CD4-positive, CD25-positive, alpha-beta regulatory T cell (primary cell): ENCODE measurements at regions not wholly inside any gene's neighbourhood (a gene's known extent, or its start where the extent isn't known, plus 50 kb on each side); places are given as distances from the start of the nearest gene placed in this dataset.

Experiments
- ATAC-seq, 2 donors: fragments of 150-1000 bp; cut with Tn5 transposase; one replicate each; pipeline ENCODE4 v1.10.0; 2021; ENCODE audit warnings: low read depth in 2 of 2, moderate number of reproducible peaks in 2 of 2, moderate library complexity in 1 of 2
- DNase-seq, 3 donors: peaks; one replicate each; pipeline versions ENCODE4 v3.0.0 to v3.0.0-alpha.2; 2012 to 2022; ENCODE audit warnings: mixed read lengths in 1 of 3
- H3K27ac ChIP-seq: one replicate; pipeline ENCODE4 v1.7.0; 2013; ENCODE audit warnings: mild to moderate bottlenecking, low read length; ENCODE audit not compliant: insufficient read depth, poor library complexity, severe bottlenecking
- H3K27me3 ChIP-seq: one replicate; pipeline ENCODE4 v1.7.0; 2013; ENCODE audit warnings: low read length; ENCODE audit not compliant: control insufficient read depth, insufficient read depth
- H3K36me3 ChIP-seq: one replicate; pipeline ENCODE4 v1.7.0; 2013; ENCODE audit warnings: mild to moderate bottlenecking, low read length, moderate library complexity; ENCODE audit not compliant: control insufficient read depth, insufficient read depth
- H3K4me1 ChIP-seq: 2 replicates; pipeline ENCODE4 v1.7.0; 2013; ENCODE audit warnings: mild to moderate bottlenecking, low read length; ENCODE audit not compliant: insufficient read depth, control insufficient read depth, poor library complexity, severe bottlenecking
- H3K4me3 ChIP-seq: one replicate; pipeline ENCODE4 v1.7.0; 2013; ENCODE audit warnings: low read depth, mild to moderate bottlenecking, low read length, moderate library complexity
- H3K9me3 ChIP-seq, 2 experiments: 1 replicate in 1 of 2; 2 replicates in 1 of 2; pipeline ENCODE4 v1.7.0; 2013; ENCODE audit warnings: low read length in 2 of 2, mild to moderate bottlenecking in 1 of 2, moderate library complexity in 1 of 2; ENCODE audit not compliant: control insufficient read depth in 2 of 2
- H3K27ac Mint-ChIP-seq, 3 donors: one replicate each; pipeline ENCODE4 v1.8.0; 2020 to 2022; ENCODE audit warnings: mild to moderate bottlenecking in 3 of 3, mixed read lengths in 3 of 3, moderate library complexity in 2 of 3
- H3K27me3 Mint-ChIP-seq: one replicate; pipeline ENCODE4 v1.8.0; 2022; ENCODE audit warnings: mild to moderate bottlenecking, mixed read lengths
- H3K36me3 Mint-ChIP-seq: one replicate; pipeline ENCODE4 v1.8.0; 2020; ENCODE audit warnings: mixed read lengths
- H3K4me1 Mint-ChIP-seq, 4 donors: one replicate each; pipeline ENCODE4 v1.8.0; 2020 to 2022; ENCODE audit warnings: mixed read lengths in 4 of 4, mild to moderate bottlenecking in 1 of 4
- H3K4me3 Mint-ChIP-seq, 4 donors: one replicate each; pipeline ENCODE4 v1.8.0; 2020 to 2022; ENCODE audit warnings: mild to moderate bottlenecking in 4 of 4, mixed read lengths in 4 of 4, moderate library complexity in 3 of 4
- H3K9me3 Mint-ChIP-seq, 7 donors: one replicate each; pipeline ENCODE4 v1.8.0; 2020 to 2022; ENCODE audit warnings: mixed read lengths in 7 of 7, mild to moderate bottlenecking in 3 of 7, moderate library complexity in 2 of 7

DNA sequence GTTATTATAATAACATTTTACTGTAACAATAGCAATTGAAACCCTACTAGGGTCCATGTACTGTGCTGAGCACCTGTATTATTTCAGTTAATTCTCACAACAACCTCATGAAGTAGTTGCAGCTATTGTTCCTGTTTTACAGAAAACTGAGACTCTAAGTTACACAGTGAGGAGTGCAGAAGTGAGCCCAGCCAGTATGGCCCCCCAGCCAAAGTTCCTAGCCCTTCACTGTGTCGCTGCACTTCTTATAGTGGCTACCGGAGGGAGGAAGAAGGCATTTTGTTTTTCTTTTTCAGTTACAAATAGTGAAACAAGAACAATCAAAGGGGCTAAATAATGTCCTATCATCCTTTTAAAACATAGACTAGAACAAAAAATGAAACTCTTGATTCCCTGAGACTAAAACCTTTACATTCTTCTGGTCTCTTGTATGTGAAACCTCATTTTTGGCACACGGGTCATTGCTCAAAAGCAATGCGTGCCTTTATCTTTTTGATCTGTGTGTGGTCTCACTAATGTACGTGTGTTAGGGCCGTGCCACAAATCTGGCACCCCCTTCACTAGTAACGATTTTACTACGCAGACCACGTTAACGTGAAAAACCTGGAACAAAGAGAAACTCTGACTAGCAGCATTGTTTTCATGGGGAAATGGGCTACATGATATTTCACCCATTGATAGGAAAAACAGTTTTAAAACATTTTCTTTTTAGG lies 88.7 kb downstream of the LLPH start:
- H3K9me3 ChIP-seq, result no peaks in the 10 kb centered on the region
- Mint-ChIP-seq H3K36me3 (no peaks in the 10 kb centered on the region), H3K27me3 (peaks cover 9% of the 10 kb centered on the region), H3K4me1 (no peaks in the 10 kb centered on the region), H3K4me3 (no peak overlapping the region), H3K27ac (no peak overlapping the region), H3K9me3 (peaks cover 0 to 5% (median 0%) of the 10 kb centered on the region in 7 donors)
- H3K36me3 ChIP-seq, result no peaks in the 10 kb centered on the region
- DNase-seq (no peak), ATAC-seq (no peak)
- peaks cover 3% of the 10 kb centered on the region for H3K27me3 ChIP-seq
- H3K27ac ChIP-seq, result no peak overlapping the region
- H3K4me1 ChIP-seq, result no peaks in the 10 kb centered on the region
- no peak overlapping the region for H3K4me3 ChIP-seq

DNA sequence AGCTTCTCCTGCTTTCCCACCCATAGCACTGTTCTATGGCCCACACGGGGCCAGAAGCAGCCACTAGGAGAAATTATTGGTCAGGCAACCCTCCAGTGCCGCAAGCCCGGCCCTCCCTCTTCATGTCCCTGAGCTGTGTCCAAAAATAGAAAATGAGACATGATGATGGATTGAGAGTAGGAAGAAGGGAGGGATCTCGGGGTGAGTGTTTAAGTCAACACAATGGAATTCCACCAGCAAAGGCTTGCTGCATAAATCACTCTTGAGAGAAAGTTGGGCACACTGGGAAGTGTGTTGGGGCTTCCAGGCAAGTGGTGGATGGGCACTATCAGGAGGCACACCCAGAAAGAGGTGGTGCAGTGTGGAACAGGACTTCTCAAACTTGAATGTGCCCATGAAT lies 94.2 kb downstream of the LLPH start:
- Histone ChIP-seq H3K9me3 (no peaks in the 10 kb centered on the region), H3K4me3 (no peak overlapping the region), H3K4me1 (no peaks in the 10 kb centered on the region), H3K27ac (no peak overlapping the region), H3K36me3 (no peaks in the 10 kb centered on the region), H3K27me3 (peaks cover 3% of the 10 kb centered on the region)
- DNase-seq (no peak), ATAC-seq (no peak)
- no peak overlapping the region for H3K4me3 Mint-ChIP-seq
- H3K27ac Mint-ChIP-seq, result no peak overlapping the region
- no peaks in the 10 kb centered on the region for H3K4me1 Mint-ChIP-seq
- H3K27me3 Mint-ChIP-seq, result peaks cover 9% of the 10 kb centered on the region
- no peaks in the 10 kb centered on the region for H3K36me3 Mint-ChIP-seq
- peaks cover 0 to 6% (median 0%) of the 10 kb centered on the region in 7 donors for H3K9me3 Mint-ChIP-seq

DNA sequence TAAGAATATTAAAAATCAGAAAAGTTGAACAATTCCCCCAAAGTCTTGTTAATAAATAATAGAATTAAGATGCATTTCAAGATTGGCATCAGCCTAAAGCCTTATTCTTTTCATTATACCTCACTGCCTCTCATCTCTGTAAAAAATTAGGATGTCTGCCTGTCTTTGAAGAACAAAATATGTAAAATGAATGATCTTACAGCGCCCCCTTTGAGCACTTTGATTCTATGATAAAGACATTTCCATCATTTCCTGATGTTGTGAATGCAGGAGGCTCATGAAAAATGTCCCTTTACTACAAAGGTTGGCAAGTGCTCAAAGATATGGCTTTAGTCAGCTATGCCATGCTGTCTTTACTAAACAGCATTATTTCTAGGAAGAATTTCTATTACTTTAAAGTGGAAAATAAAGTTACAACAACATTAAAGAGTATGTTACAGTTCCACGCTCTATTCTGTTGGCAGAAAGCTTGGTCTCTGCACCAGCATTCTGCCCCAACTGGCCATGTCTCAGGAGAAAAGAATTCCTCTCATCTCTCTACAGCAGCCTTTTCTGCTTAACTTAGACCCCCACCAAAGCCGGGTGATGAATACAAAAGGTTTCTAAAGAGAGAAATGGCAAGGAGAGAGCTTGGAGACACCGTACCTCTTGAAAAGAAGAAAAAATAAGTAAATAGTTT lies 95.1 kb downstream of the LLPH start:
- H3K9me3 ChIP-seq, result no peaks in the 10 kb centered on the region
- no peak overlapping the region for H3K27ac ChIP-seq
- DNase-seq, result peak in 1 of 3 donors; percentile 18
- H3K27me3 Mint-ChIP-seq, result peaks cover 14% of the 10 kb centered on the region
- no peaks in the 10 kb centered on the region for H3K36me3 ChIP-seq
- H3K4me3 ChIP-seq, result no peak overlapping the region
- H3K27me3 ChIP-seq, result peaks cover 3% of the 10 kb centered on the region
- no peak overlapping the region for H3K4me3 Mint-ChIP-seq
- no peak for ATAC-seq
- H3K27ac Mint-ChIP-seq, result no peak overlapping the region
- no peaks in the 10 kb centered on the region for H3K4me1 ChIP-seq
- H3K4me1 Mint-ChIP-seq, result no peaks in the 10 kb centered on the region
- H3K9me3 Mint-ChIP-seq, result peaks cover 0 to 3% (median 0%) of the 10 kb centered on the region in 7 donors
- H3K36me3 Mint-ChIP-seq, result no peaks in the 10 kb centered on the region

DNA sequence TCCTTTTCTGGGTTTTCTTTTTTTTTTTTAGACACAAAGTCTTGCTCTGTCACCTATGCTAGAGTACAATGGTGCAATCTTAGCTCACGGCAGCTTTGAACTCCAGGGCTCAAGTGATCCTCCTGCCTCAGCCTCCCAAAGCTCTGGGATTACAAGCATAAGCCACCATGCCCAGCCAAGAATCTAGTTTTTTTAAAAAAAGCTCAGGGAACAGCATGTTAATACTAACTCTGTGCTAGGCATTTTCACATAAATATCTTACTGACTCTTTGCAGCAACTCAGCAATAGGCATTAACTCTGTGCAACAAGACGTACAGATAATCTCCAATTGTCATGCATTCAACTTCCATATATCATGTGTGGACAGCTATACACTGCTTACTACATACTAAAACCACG lies 97.4 kb downstream of the LLPH start:
- Mint-ChIP-seq H3K36me3 (no peaks in the 10 kb centered on the region), H3K27me3 (peaks cover 5% of the 10 kb centered on the region), H3K4me1 (no peaks in the 10 kb centered on the region), H3K9me3 (peaks cover 0 to 3% (median 0%) of the 10 kb centered on the region in 7 donors), H3K27ac (no peak overlapping the region), H3K4me3 (no peak overlapping the region)
- Histone ChIP-seq H3K9me3 (no peaks in the 10 kb centered on the region), H3K4me1 (no peaks in the 10 kb centered on the region), H3K4me3 (no peak overlapping the region), H3K27ac (no peak overlapping the region), H3K27me3 (no peaks in the 10 kb centered on the region), H3K36me3 (no peaks in the 10 kb centered on the region)
- no peak for ATAC-seq
- DNase-seq, result no peak

DNA sequence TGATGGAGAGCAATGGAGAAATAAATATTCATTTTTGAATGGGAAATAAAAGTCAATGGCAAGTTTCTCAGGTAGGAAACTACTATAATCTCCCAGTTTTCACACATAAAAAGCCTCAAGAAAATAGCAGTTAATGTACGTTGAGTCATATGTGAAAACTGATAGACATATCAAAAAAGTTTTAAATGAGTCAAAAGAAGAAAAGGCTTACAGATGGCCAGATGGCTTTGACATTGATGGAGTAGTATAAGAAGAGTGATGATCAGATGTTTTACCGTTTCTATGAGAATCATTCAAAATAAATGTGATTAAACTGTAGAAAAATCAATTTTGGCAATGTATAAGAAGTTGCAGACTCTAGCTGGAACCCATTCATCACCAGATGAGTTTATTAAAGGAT lies 97.8 kb downstream of the LLPH start:
- ATAC-seq (no peak), DNase-seq (no peak)
- H3K4me3 Mint-ChIP-seq, result no peak overlapping the region
- Histone ChIP-seq H3K4me3 (no peak overlapping the region), H3K36me3 (no peaks in the 10 kb centered on the region), H3K4me1 (no peaks in the 10 kb centered on the region), H3K27me3 (no peaks in the 10 kb centered on the region), H3K27ac (no peak overlapping the region), H3K9me3 (no peaks in the 10 kb centered on the region)
- peaks cover 0 to 3% (median 0%) of the 10 kb centered on the region in 7 donors for H3K9me3 Mint-ChIP-seq
- H3K27ac Mint-ChIP-seq, result no peak overlapping the region
- H3K36me3 Mint-ChIP-seq, result no peaks in the 10 kb centered on the region
- no peaks in the 10 kb centered on the region for H3K4me1 Mint-ChIP-seq
- H3K27me3 Mint-ChIP-seq, result peaks cover 5% of the 10 kb centered on the region

DNA sequence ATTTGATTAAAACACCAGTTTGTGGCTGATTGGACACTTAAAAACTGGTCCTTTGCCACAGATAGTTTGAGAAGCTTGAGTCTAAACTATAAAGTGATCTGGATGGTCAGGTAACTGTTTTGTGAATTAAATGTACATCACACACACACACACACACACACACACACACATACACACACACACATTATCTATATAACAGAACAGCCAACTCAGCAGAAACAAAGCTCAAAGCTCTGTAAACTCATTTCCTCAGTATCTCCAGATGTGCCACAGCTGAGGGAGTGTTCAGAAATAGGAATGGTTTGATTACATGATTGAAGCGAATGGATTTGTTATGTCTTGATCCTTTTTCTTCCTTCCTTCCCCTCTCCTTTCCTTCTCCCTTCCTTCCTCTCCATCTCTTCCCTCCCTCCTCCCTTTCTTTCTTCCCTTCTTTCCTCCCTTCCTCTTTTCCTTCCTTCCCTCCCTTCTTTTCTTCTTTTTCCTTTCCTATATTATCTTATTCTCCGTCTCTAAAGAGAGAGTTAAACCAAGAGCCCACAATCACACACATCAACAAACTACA lies 100.3 kb downstream of the LLPH start:
- no peak overlapping the region for H3K4me3 Mint-ChIP-seq
- no peak for ATAC-seq
- no peaks in the 10 kb centered on the region for H3K4me1 ChIP-seq

DNA sequence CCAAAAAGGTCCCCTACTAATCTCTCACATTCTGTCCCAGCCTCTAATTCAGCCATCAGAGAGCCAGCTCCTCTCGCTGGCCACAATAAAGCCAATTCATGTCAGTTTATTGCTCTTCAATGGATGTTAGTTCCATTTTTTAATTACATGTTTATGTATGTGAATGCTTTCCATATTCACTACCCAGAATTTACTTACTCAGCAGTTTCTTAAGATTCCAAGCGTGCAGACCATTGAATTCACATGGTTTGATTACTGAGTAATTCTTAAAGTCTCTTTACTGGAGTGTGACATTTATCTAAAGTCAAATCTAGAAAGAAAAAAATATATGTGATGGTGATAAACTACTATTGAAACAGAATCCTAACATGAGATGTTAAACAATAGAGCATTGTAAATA lies 102.2 kb downstream of the LLPH start:
- H3K27me3 ChIP-seq, result no peaks in the 10 kb centered on the region
- no peak overlapping the region for H3K27ac Mint-ChIP-seq
- H3K9me3 Mint-ChIP-seq, result peaks cover 0 to 2% (median 0%) of the 10 kb centered on the region in 7 donors

More for the DNA sequence above, 100.3 kb downstream of the LLPH start:
- H3K4me3 ChIP-seq, result no peak overlapping the region
- no peaks in the 10 kb centered on the region for H3K36me3 ChIP-seq
- Mint-ChIP-seq H3K27me3 (peaks cover 5% of the 10 kb centered on the region), H3K4me1 (no peaks in the 10 kb centered on the region), H3K27ac (no peak overlapping the region), H3K36me3 (no peaks in the 10 kb centered on the region), H3K9me3 (no peaks in the 10 kb centered on the region)
- no peak overlapping the region for H3K27ac ChIP-seq
- no peak for DNase-seq
- H3K9me3 ChIP-seq, result no peaks in the 10 kb centered on the region
- H3K27me3 ChIP-seq, result no peaks in the 10 kb centered on the region

More for the DNA sequence above, 102.2 kb downstream of the LLPH start:
- H3K4me1 ChIP-seq, result no peaks in the 10 kb centered on the region
- H3K36me3 ChIP-seq, result no peaks in the 10 kb centered on the region
- no peaks in the 10 kb centered on the region for H3K36me3 Mint-ChIP-seq
- no peak overlapping the region for H3K27ac ChIP-seq
- H3K4me3 Mint-ChIP-seq, result no peak overlapping the region
- ATAC-seq (no peak), DNase-seq (no peak)
- H3K4me1 Mint-ChIP-seq, result no peaks in the 10 kb centered on the region
- peaks cover 10% of the 10 kb centered on the region for H3K27me3 Mint-ChIP-seq
- no peak overlapping the region for H3K4me3 ChIP-seq
- H3K9me3 ChIP-seq, result no peaks in the 10 kb centered on the region
